H9 (cell line): ENCODE measurements at regions not wholly inside any gene's neighbourhood (a gene's known extent, or its start where the extent isn't known, plus 50 kb on each side); places are given as distances from the start of the nearest gene placed in this dataset.

Source experiments
- DNase-seq: peaks from one replicate; pipeline ENCODE4 v3.0.0-alpha.2; 2017
- H2AFZ ChIP-seq: one replicate; pipeline ENCODE4 v1.6.1; 2013; ENCODE audit warnings: mild to moderate bottlenecking, low read length, control low read depth, moderate library complexity
- H2AK5ac ChIP-seq: 2 replicates; pipeline ENCODE4 v1.6.1; 2013; ENCODE audit warnings: low read length, control low read depth, mixed read lengths; ENCODE audit not compliant: insufficient read length
- H2BK120ac ChIP-seq: one replicate; pipeline ENCODE4 v1.6.1; 2013; ENCODE audit warnings: low read depth, mild to moderate bottlenecking, low read length, control low read depth, inconsistent platforms; ENCODE audit not compliant: poor library complexity, severe bottlenecking
- H2BK12ac ChIP-seq: 2 replicates; pipeline ENCODE4 v1.6.1; 2013; ENCODE audit warnings: low read length, control low read depth, mixed read lengths, low read depth; ENCODE audit not compliant: insufficient read length
- H2BK15ac ChIP-seq: 2 replicates; pipeline ENCODE4 v1.6.1; 2013; ENCODE audit warnings: low read depth, low read length, control low read depth
- H2BK20ac ChIP-seq: one replicate; pipeline ENCODE4 v1.6.1; 2013; ENCODE audit warnings: low read depth, mild to moderate bottlenecking, low read length, control low read depth, inconsistent platforms; ENCODE audit not compliant: poor library complexity, severe bottlenecking
- H2BK5ac ChIP-seq: 2 replicates; pipeline ENCODE4 v1.6.1; 2013; ENCODE audit warnings: low read length, control low read depth, mixed read lengths; ENCODE audit not compliant: insufficient read length
- H3K14ac ChIP-seq: 2 replicates; pipeline ENCODE4 v1.6.1; 2013; ENCODE audit warnings: low read length, control low read depth; ENCODE audit not compliant: insufficient read depth
- H3K18ac ChIP-seq: 2 replicates; pipeline ENCODE4 v1.6.1; 2013; ENCODE audit warnings: low read depth, mild to moderate bottlenecking, mixed read lengths, low read length, control low read depth; ENCODE audit not compliant: insufficient read length
- H3K23ac ChIP-seq: 2 replicates; pipeline ENCODE4 v1.6.1; 2013; ENCODE audit warnings: low read length, control low read depth, mixed read lengths, low read depth; ENCODE audit not compliant: insufficient read length
- H3K23me2 ChIP-seq: 2 replicates; pipeline ENCODE4 v1.6.1; 2013; ENCODE audit warnings: low read depth, mild to moderate bottlenecking, mixed read lengths, low read length, control low read depth; ENCODE audit not compliant: insufficient read length, poor library complexity, severe bottlenecking
- H3K27ac ChIP-seq: 2 replicates; pipeline ENCODE4 v1.5.1; 2013; ENCODE audit warnings: low read length, control low read depth, mixed read lengths, low read depth; ENCODE audit not compliant: insufficient read length
- H3K27me3 ChIP-seq: 2 replicates; pipeline ENCODE4 v1.6.1; 2013; ENCODE audit warnings: low read length, control low read depth, inconsistent platforms; ENCODE audit not compliant: insufficient read depth
- H3K4ac ChIP-seq: 2 replicates; pipeline ENCODE4 v1.6.1; 2013; ENCODE audit warnings: low read depth, mild to moderate bottlenecking, control low read depth, inconsistent platforms, low read length, moderate library complexity
- H3K4me1 ChIP-seq: 2 replicates; pipeline ENCODE4 v1.6.1; 2013; ENCODE audit warnings: low read length, control low read depth, inconsistent platforms; ENCODE audit not compliant: insufficient read depth
- H3K4me2 ChIP-seq: 2 replicates; pipeline ENCODE4 v1.6.1; 2013; ENCODE audit warnings: low read length, control low read depth, mixed read lengths; ENCODE audit not compliant: insufficient read length, insufficient read depth
- H3K56ac ChIP-seq: 2 replicates; pipeline ENCODE4 v1.6.1; 2013; ENCODE audit warnings: low read depth, mild to moderate bottlenecking, mixed read lengths, low read length, control low read depth; ENCODE audit not compliant: insufficient read length
- H3K79me1 ChIP-seq: 2 replicates; pipeline ENCODE4 v1.6.1; 2013; ENCODE audit warnings: low read depth, mild to moderate bottlenecking, moderate library complexity, low read length, control low read depth, inconsistent platforms; ENCODE audit not compliant: insufficient read depth, poor library complexity, severe bottlenecking
- H3K79me2 ChIP-seq: 2 replicates; pipeline ENCODE4 v1.6.1; 2013; ENCODE audit warnings: low read length, control low read depth, inconsistent platforms; ENCODE audit not compliant: insufficient read depth
- H3K9ac ChIP-seq: 2 replicates; pipeline ENCODE4 v1.6.1; 2013; ENCODE audit warnings: low read length, control low read depth, mixed read lengths; ENCODE audit not compliant: insufficient read length; ENCODE audit errors: extremely low read depth
- H3K9me3 ChIP-seq: one replicate; pipeline ENCODE4 v1.6.1; 2013; ENCODE audit warnings: low read depth, low read length, inconsistent platforms; ENCODE audit not compliant: control insufficient read depth
- H3T11ph ChIP-seq: one replicate; pipeline ENCODE4 v1.6.1; 2013; ENCODE audit warnings: mild to moderate bottlenecking, low read length, control low read depth, inconsistent platforms
- H4K20me1 ChIP-seq: one replicate; pipeline ENCODE4 v1.6.1; 2013; ENCODE audit not compliant: control insufficient read depth, insufficient read length, insufficient read depth
- H4K5ac ChIP-seq: 2 replicates; pipeline ENCODE4 v1.6.1; 2013; ENCODE audit warnings: low read depth, mild to moderate bottlenecking, mixed read lengths, low read length, control low read depth; ENCODE audit not compliant: insufficient read length
- H4K8ac ChIP-seq: replicated peaks from 2 replicates; pipeline ENCODE4 v1.6.1; 2013; ENCODE audit warnings: low read length, control low read depth, mixed read lengths, low read depth; ENCODE audit not compliant: insufficient read length
- H4K91ac ChIP-seq: 2 replicates; pipeline ENCODE4 v1.6.1; 2013; ENCODE audit warnings: low read depth, mild to moderate bottlenecking, moderate library complexity, mixed read lengths, low read length, control low read depth; ENCODE audit not compliant: insufficient read length
- H3K27ac Mint-ChIP-seq, 3 experiments: 2 replicates in 2 of 3; 3 replicates in 1 of 3; pipeline ENCODE4 v1.8.0; 2020 to 2021; ENCODE audit warnings: mixed read lengths in 3 of 3, mild to moderate bottlenecking in 1 of 3, moderate library complexity in 1 of 3
- H3K27me3 Mint-ChIP-seq: 2 replicates; pipeline ENCODE4 v1.8.0; 2021; ENCODE audit warnings: low read depth, mild to moderate bottlenecking, moderate library complexity, mixed read lengths
- H3K36me3 Mint-ChIP-seq, 3 experiments: 2 replicates in 2 of 3; 3 replicates in 1 of 3; pipeline ENCODE4 v1.8.0; 2020 to 2021; ENCODE audit warnings: low read depth in 3 of 3, mixed read lengths in 3 of 3; ENCODE audit not compliant: insufficient read depth in 1 of 3
- H3K4me1 Mint-ChIP-seq, 2 experiments: 2 replicates each; pipeline ENCODE4 v1.8.0; 2020; ENCODE audit warnings: mixed read lengths in 2 of 2
- H3K4me3 Mint-ChIP-seq, 2 experiments: 2 replicates in 1 of 2; 3 replicates in 1 of 2; pipeline ENCODE4 v1.8.0; 2020 to 2021; ENCODE audit warnings: mild to moderate bottlenecking in 2 of 2, mixed read lengths in 2 of 2, moderate library complexity in 1 of 2
- H3K9me3 Mint-ChIP-seq, 2 experiments: 2 replicates in 1 of 2; 3 replicates in 1 of 2; pipeline ENCODE4 v1.8.0; 2020; ENCODE audit warnings: mild to moderate bottlenecking in 2 of 2, mixed read lengths in 2 of 2, moderate library complexity in 1 of 2
- WGBS: extraction: QIAGEN DNeasy Blood & Tissue Kit; methylation state at CpG from one replicate; pipeline ENCODE4 v1.1.7; 2013; ENCODE audit warnings: missing lambda C conversion rate, low lambda C conversion rate, mixed read lengths; ENCODE audit not compliant: insufficient read length; ENCODE audit errors: extremely low coverage; 5-methylcytosine and 5-hydroxymethylcytosine counted together
- TF ChIP-seq, protein P1 (sequence below): fragments of 200-600 bp; sonication (generic); conservative IDR thresholded peaks from 3 replicates; pipeline ENCODE4 v1.8.0; 2021; ENCODE audit warnings: antibody characterized with exemption, mild to moderate bottlenecking

DNA sequence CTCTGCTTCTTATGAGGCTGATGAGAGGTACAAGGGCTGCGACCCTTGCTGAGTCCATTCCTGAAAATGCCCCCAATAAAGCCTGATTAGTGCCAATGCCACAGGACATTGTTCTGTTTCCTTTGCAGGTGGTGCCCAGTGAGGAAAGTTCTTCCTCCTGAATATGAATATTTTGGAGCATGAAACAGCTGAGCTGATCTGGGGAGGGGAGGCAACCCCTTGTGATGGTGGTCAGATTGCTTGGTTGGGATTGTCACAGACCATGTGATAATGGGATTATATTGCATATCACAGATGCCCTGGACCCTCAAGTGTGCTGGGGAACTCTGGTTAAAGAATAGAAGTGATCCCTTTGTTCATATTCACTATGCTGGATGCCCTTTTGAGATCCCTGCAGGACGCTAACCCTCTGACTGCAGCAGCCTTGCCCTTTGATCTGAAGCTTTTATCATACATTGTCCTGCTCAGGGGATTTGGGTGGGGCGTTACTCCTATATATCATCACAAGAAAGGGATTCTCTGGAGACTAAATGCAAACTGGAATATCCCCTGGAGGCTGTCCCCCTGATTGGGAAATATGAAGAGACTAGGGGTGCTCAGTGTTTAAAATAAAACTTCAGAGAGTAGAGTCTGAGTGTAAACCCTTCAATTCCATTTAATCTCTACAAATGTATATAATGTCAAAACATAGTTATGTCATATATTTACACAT, 76.9 kb upstream of the TOP3B start:
- Mint-ChIP-seq H3K27me3 (peaks cover 99% of the 10 kb centered on the region), H3K4me3 (no peak overlapping the region), H3K4me1 (peaks cover 9 to 26% of the 10 kb centered on the region in 2 experiments), H3K36me3 (no peaks in the 10 kb centered on the region; a peak in 1 of 7 replicates), H3K27ac (no peak overlapping the region), H3K9me3 (no peaks in the 10 kb centered on the region; a peak in 3 of 5 replicates)
- Histone ChIP-seq H4K5ac (no peak overlapping the region), H3K27me3 (peaks cover 34% of the 10 kb centered on the region), H2BK5ac (no peak overlapping the region), H3K27ac (no peak overlapping the region), H3K4ac (no peak overlapping the region), H3K23ac (no peak overlapping the region), H2AK5ac (no peak overlapping the region), H3K14ac (no peak overlapping the region), H2BK120ac (no peak overlapping the region), H4K8ac (no peak overlapping the region), H3K9me3 (no peaks in the 10 kb centered on the region), H3K9ac (no peak overlapping the region), H3K79me1 (no peaks in the 10 kb centered on the region), H3K4me1 (no peaks in the 10 kb centered on the region; the same call in 1 of the 2 replicates), H3K4me2 (no peak overlapping the region), H2BK20ac (no peak overlapping the region), H3K56ac (no peak overlapping the region), H3T11ph (no peak overlapping the region), H3K18ac (no peak overlapping the region), H2AFZ (no peak overlapping the region), H3K79me2 (no peaks in the 10 kb centered on the region), H2BK12ac (no peak overlapping the region), H3K23me2 (peaks cover 4% of the 10 kb centered on the region), H4K91ac (no peak overlapping the region), H2BK15ac (no peak overlapping the region), H4K20me1 (no peaks in the 10 kb centered on the region)
- DNase-seq: no peak
- TF ChIP-seq, protein P1, sequence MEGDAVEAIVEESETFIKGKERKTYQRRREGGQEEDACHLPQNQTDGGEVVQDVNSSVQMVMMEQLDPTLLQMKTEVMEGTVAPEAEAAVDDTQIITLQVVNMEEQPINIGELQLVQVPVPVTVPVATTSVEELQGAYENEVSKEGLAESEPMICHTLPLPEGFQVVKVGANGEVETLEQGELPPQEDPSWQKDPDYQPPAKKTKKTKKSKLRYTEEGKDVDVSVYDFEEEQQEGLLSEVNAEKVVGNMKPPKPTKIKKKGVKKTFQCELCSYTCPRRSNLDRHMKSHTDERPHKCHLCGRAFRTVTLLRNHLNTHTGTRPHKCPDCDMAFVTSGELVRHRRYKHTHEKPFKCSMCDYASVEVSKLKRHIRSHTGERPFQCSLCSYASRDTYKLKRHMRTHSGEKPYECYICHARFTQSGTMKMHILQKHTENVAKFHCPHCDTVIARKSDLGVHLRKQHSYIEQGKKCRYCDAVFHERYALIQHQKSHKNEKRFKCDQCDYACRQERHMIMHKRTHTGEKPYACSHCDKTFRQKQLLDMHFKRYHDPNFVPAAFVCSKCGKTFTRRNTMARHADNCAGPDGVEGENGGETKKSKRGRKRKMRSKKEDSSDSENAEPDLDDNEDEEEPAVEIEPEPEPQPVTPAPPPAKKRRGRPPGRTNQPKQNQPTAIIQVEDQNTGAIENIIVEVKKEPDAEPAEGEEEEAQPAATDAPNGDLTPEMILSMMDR: no peak
- WGBS: no CpG with 5 or more reads among the region's 3 CpGs
